Activated CD4-positive, alpha-beta T cell treated with anti-CD3 and anti-CD28 coated beads, Interleukin-2, Interleukin-6, amounts not matched to agents 100 ng/mL and 50 ng/mL, durations not matched to agents 16 hours and 8 hours (primary cell): ENCODE measurements at regions not wholly inside any gene's neighbourhood (a gene's known extent, or its start where the extent isn't known, plus 50 kb on each side); places are given as distances from the start of the nearest gene placed in this dataset.

Source experiments
- DNase-seq: peaks from one replicate; pipeline ENCODE4 v3.0.0-alpha.2; 2020

- no peak for DNase-seq
These were observed 78.4 kb upstream of the TSPAN8 start for GRCh38 chr12:71236133-71236660.

GRCh38 chr12:71233083-71233482, 75.3 kb upstream of the TSPAN8 start:
- DNase-seq = no peak

- no peak for DNase-seq
These were observed 72.7 kb upstream of the TSPAN8 start for GRCh38 chr12:71230542-71230941.

- DNase-seq = no peak
These were observed 65.3 kb upstream of the TSPAN8 start for GRCh38 chr12:71223139-71223538.

GRCh38 chr12:71222436-71222835, 64.6 kb upstream of the TSPAN8 start:
- no peak for DNase-seq

- no peak for DNase-seq
These were observed 62.5 kb upstream of the TSPAN8 start for GRCh38 chr12:71220260-71220659.

- no peak for DNase-seq
These were observed 61.4 kb upstream of the TSPAN8 start for GRCh38 chr12:71219224-71219623.

- no peak for DNase-seq
These were observed 60.8 kb upstream of the TSPAN8 start for GRCh38 chr12:71218616-71219015.

GRCh38 chr12:71216725-71217579, 59.2 kb upstream of the TSPAN8 start:
- DNase-seq = peak; percentile 9

- DNase-seq = no peak
These were observed 56.9 kb upstream of the TSPAN8 start for GRCh38 chr12:71214511-71215285.

- DNase-seq = no peak
These were observed 50.4 kb upstream of the TSPAN8 start for GRCh38 chr12:71208053-71208685.
